Caco-2 (cell line): ENCODE measurements at regions not wholly inside any gene's neighbourhood (a gene's known extent, or its start where the extent isn't known, plus 50 kb on each side); places are given as distances from the start of the nearest gene placed in this dataset.

Experiments used
- BruUV-seq: library from RNA; stranded (reverse); fragments of 400-500 nt; replicated peaks from 2 replicates; lab custom pipeline; 2021; lab: Mats Ljungman, UMichigan
- CTCF ChIA-PET: fragments of 300-600 bp; sonication (Branson Sonifier 250); formaldehyde crosslinking; loops from one replicate; lab custom pipeline; 2022; ENCODE audit warnings: antibody characterized with exemption; lab: Charles Lee
- POLR2A ChIA-PET: fragments of 300-600 bp; sonication (Branson Sonifier 250); formaldehyde crosslinking; loops from one replicate; lab custom pipeline; 2022; ENCODE audit warnings: antibody characterized with exemption; lab: Charles Lee
- DNase-seq, 2 experiments: peaks; one replicate each; pipeline versions ENCODE4 v3.0.0 to v3.0.0-alpha.2; 2020 to 2022
- H3K27me3 ChIP-seq: replicated peaks from 2 replicates; pipeline ENCODE4 v1.6.0; 2011; ENCODE audit warnings: low read length; ENCODE audit not compliant: control insufficient read depth, insufficient read depth
- H3K36me3 ChIP-seq: 2 replicates; pipeline ENCODE4 v1.5.1; 2011; ENCODE audit warnings: low read length; ENCODE audit not compliant: control insufficient read depth, insufficient read depth
- H3K4me1 ChIP-seq: fragments of 250-450 bp; sonication (Bioruptor Pico); 2 replicates; pipeline ENCODE4 v1.5.1; 2020; ENCODE audit warnings: mild to moderate bottlenecking
- H3K4me3 ChIP-seq: 2 replicates; pipeline ENCODE4 v1.5.1; 2011; ENCODE audit warnings: low read depth, mild to moderate bottlenecking, control low read depth, low read length
- H3K9me3 ChIP-seq: fragments of 250-450 bp; sonication (Bioruptor Pico); 2 replicates; pipeline ENCODE4 v1.5.1; 2020; ENCODE audit warnings: mild to moderate bottlenecking, moderate library complexity
- H3K27ac Mint-ChIP-seq: one replicate; pipeline ENCODE4 v1.8.0; 2022; ENCODE audit warnings: mixed read lengths; ENCODE audit not compliant: unreplicated experiment
- H3K27me3 Mint-ChIP-seq: one replicate; pipeline ENCODE4 v1.8.0; 2022; ENCODE audit warnings: mixed read lengths; ENCODE audit not compliant: insufficient read depth, unreplicated experiment
- H3K36me3 Mint-ChIP-seq: one replicate; pipeline ENCODE4 v1.8.0; 2022; ENCODE audit warnings: mild to moderate bottlenecking, mixed read lengths; ENCODE audit not compliant: insufficient read depth, unreplicated experiment
- H3K4me1 Mint-ChIP-seq: one replicate; pipeline ENCODE4 v1.8.0; 2022; ENCODE audit warnings: low read depth, mixed read lengths; ENCODE audit not compliant: unreplicated experiment
- H3K4me3 Mint-ChIP-seq: one replicate; pipeline ENCODE4 v1.8.0; 2022; ENCODE audit warnings: mild to moderate bottlenecking, moderate library complexity, mixed read lengths; ENCODE audit not compliant: unreplicated experiment
- H3K9me3 Mint-ChIP-seq: one replicate; pipeline ENCODE4 v1.8.0; 2022; ENCODE audit warnings: mixed read lengths; ENCODE audit not compliant: unreplicated experiment
- CTCF ChIP-seq, 2 experiments: fragments of 200-600 bp in 1 of 2; IDR thresholded peaks; 1 replicate in 1 of 2; 2 replicates in 1 of 2; pipeline versions ENCODE4 v1.5.1 to v1.8.0; 2011 to 2022; ENCODE audit warnings: antibody characterized with exemption in 1 of 2, control low read depth in 1 of 2, inconsistent platforms in 1 of 2, low read depth in 1 of 2, low read length in 1 of 2, mild to moderate bottlenecking in 1 of 2, moderate library complexity in 1 of 2; ENCODE audit not compliant: insufficient read depth in 1 of 2, severe bottlenecking in 1 of 2, unreplicated experiment in 1 of 2
- intact Hi-C: fragments of 100-400 bp; cut with micrococcal nuclease; formaldehyde crosslinking; loops from one replicate; pipeline ENCODE4 v1.10.0; 2022; ENCODE audit not compliant: unreplicated experiment

- H3K4me3 ChIP-seq = no peak overlapping the region
- no peaks in the 10 kb centered on the region for H3K9me3 ChIP-seq
- no peaks in the 10 kb centered on the region for H3K4me1 ChIP-seq
- no peaks in the 10 kb centered on the region for H3K36me3 ChIP-seq
- H3K36me3 Mint-ChIP-seq = no peaks in the 10 kb centered on the region
- H3K9me3 Mint-ChIP-seq = no peaks in the 10 kb centered on the region
- DNase-seq = no peak
- H3K27me3 ChIP-seq = no peaks in the 10 kb centered on the region; the same call in 1 of the 2 replicates
- H3K4me3 Mint-ChIP-seq = no peak overlapping the region
- no peak overlapping the region for H3K27ac Mint-ChIP-seq
- POLR2A ChIA-PET = no interaction called here
- H3K4me1 Mint-ChIP-seq = no peaks in the 10 kb centered on the region
- CTCF ChIA-PET = no interaction called here
- no peak for TF ChIP-seq CTCF (IDR thresholded peaks at IDR 0.05; ENCODE audit: insufficient read depth in 1 of 2, low read depth in 1 of 2, low read length in 1 of 2, severe bottlenecking in 1 of 2, unreplicated experiment in 1 of 2)
- intact Hi-C loops = no loop called here
- BruUV-seq = no TSS peak
- H3K27me3 Mint-ChIP-seq = peaks cover 9% of the 10 kb centered on the region
These were observed 361.9 kb downstream of the TBC1D4 start for GRCh38 chr13:75120085-75120484.

DNA sequence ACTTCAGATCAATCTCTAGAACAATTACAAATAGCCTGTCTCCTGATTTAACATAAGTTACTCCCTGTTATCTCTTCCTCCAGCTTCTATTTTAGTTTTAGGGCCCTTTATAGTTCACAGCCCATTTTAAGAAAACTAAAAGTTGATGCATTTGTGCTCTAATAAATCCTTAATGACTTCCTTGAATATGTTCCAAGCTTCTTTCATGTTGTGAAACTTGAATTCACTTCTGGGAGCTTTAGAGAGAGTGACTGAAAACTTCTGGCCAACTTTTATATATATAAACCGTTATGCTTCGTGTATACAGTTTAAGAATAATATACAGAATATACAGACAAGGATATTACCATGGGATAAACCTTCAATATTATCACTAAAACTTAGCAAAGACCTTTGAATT is 366.8 kb downstream of the TBC1D4 start:
- H3K27ac Mint-ChIP-seq = no peak overlapping the region
- H3K9me3 ChIP-seq = no peaks in the 10 kb centered on the region
- no peaks in the 10 kb centered on the region for H3K4me1 Mint-ChIP-seq
- DNase-seq = no peak
- peaks cover 11% of the 10 kb centered on the region for H3K27me3 Mint-ChIP-seq
- H3K36me3 Mint-ChIP-seq = no peaks in the 10 kb centered on the region
- TF ChIP-seq CTCF (IDR thresholded peaks at IDR 0.05; ENCODE audit: insufficient read depth in 1 of 2, low read depth in 1 of 2, low read length in 1 of 2, severe bottlenecking in 1 of 2, unreplicated experiment in 1 of 2) = no peak
- intact Hi-C loops = no loop called here
- H3K36me3 ChIP-seq = no peaks in the 10 kb centered on the region
- H3K4me1 ChIP-seq = no peaks in the 10 kb centered on the region
- H3K4me3 ChIP-seq = no peak overlapping the region
- no peaks in the 10 kb centered on the region for H3K27me3 ChIP-seq
- ChIA-PET CTCF (no interaction called here), POLR2A (no interaction called here)
- BruUV-seq = no TSS peak
- H3K4me3 Mint-ChIP-seq = no peak overlapping the region
- no peaks in the 10 kb centered on the region for H3K9me3 Mint-ChIP-seq

DNA sequence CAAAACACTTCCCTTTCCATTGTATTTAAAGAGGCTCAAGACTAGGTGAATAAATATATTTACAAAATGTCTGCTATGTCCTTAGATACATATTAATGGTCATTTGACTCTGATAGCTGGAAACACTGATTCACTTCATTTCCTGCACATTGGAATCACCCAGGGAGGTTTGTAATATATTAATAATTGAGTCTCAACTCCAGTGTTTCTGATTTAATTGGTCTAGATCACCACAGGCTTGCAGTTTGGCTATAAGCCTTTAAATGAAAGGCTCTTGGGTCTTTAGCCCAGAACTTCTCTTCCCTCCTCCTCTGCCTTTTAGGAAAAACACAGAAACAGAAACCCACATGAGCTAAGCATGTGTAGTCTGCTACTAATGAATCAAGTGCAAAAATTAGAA is 378.0 kb downstream of the TBC1D4 start:
- intact Hi-C loops = no loop called here
- POLR2A ChIA-PET = no interaction called here
- H3K4me1 ChIP-seq = no peaks in the 10 kb centered on the region
- H3K4me3 Mint-ChIP-seq = no peak overlapping the region
- no peak overlapping the region for H3K27ac Mint-ChIP-seq
- H3K36me3 ChIP-seq = no peaks in the 10 kb centered on the region
- no peak for TF ChIP-seq CTCF (IDR thresholded peaks at IDR 0.05; ENCODE audit: insufficient read depth in 1 of 2, low read depth in 1 of 2, low read length in 1 of 2, severe bottlenecking in 1 of 2, unreplicated experiment in 1 of 2)
- H3K9me3 Mint-ChIP-seq = no peaks in the 10 kb centered on the region
- BruUV-seq = no TSS peak
- CTCF ChIA-PET = no interaction called here
- no peaks in the 10 kb centered on the region for H3K36me3 Mint-ChIP-seq
- no peaks in the 10 kb centered on the region; the same call in 1 of the 2 replicates for H3K9me3 ChIP-seq
- no peak for DNase-seq
- no peak overlapping the region for H3K4me3 ChIP-seq
- no peaks in the 10 kb centered on the region for H3K4me1 Mint-ChIP-seq
- no peaks in the 10 kb centered on the region for H3K27me3 ChIP-seq
- peaks cover 11% of the 10 kb centered on the region for H3K27me3 Mint-ChIP-seq
